Muscle of arm (tissue), 1 donor: ENCODE measurements at regions not wholly inside any gene's neighbourhood (a gene's known extent, or its start where the extent isn't known, plus 50 kb on each side); places are given as distances from the start of the nearest gene placed in this dataset.
"Not testable (repeated sequence)": the region's sequence is repeated elsewhere in the genome, so short reads cannot be mapped to it uniquely, and the experiment has no call there.

ENCODE experiments used
- DNase-seq: peaks from one replicate; pipeline ENCODE4 v3.0.0-alpha.2; 2013

GRCh38 chr11:95435628-95436353, 204.8 kb upstream of the SESN3 start:
- no peak for DNase-seq

- DNase-seq = no peak
These were observed 204.2 kb upstream of the SESN3 start for GRCh38 chr11:95435192-95435591.

- DNase-seq = no peak
These were observed 203.6 kb upstream of the SESN3 start for GRCh38 chr11:95434489-95435057.

- no peak for DNase-seq
These were observed 203.0 kb upstream of the SESN3 start for GRCh38 chr11:95434009-95434408.

GRCh38 chr11:95432714-95433503, 201.9 kb upstream of the SESN3 start:
- no peak for DNase-seq

GRCh38 chr11:95429376-95429907, 198.4 kb upstream of the SESN3 start:
- DNase-seq = no peak

GRCh38 chr11:95426823-95427462, 195.9 kb upstream of the SESN3 start:
- DNase-seq = no peak

- no peak for DNase-seq
These were observed 188.9 kb upstream of the SESN3 start for GRCh38 chr11:95419915-95420314.

- no peak for DNase-seq
These were observed 187.9 kb upstream of the SESN3 start for GRCh38 chr11:95418916-95419315.

GRCh38 chr11:95417832-95418231, 186.8 kb upstream of the SESN3 start:
- DNase-seq = no peak

GRCh38 chr11:95415837-95416304, 184.9 kb upstream of the SESN3 start:
- DNase-seq = no peak

GRCh38 chr11:95414217-95414616, 183.2 kb upstream of the SESN3 start:
- DNase-seq = no peak

- no peak for DNase-seq
These were observed 182.8 kb upstream of the SESN3 start for GRCh38 chr11:95413761-95414160.

GRCh38 chr11:95413021-95413420, 182.0 kb upstream of the SESN3 start:
- no peak for DNase-seq

- DNase-seq = no peak
These were observed 181.1 kb upstream of the SESN3 start for GRCh38 chr11:95412074-95412473.

GRCh38 chr11:95410707-95411106, 179.7 kb upstream of the SESN3 start:
- not testable (repeated sequence) for DNase-seq

- no peak for DNase-seq
These were observed 175.3 kb upstream of the SESN3 start for GRCh38 chr11:95406271-95406670.

- DNase-seq = no peak
These were observed 173.4 kb upstream of the SESN3 start for GRCh38 chr11:95404370-95404769.

- DNase-seq = no peak
These were observed 167.6 kb upstream of the SESN3 start for GRCh38 chr11:95398437-95399112.

- no peak for DNase-seq
These were observed 161.6 kb upstream of the SESN3 start for GRCh38 chr11:95392644-95393043.

GRCh38 chr11:95389427-95389826, 158.4 kb upstream of the SESN3 start:
- DNase-seq = no peak

GRCh38 chr11:95388086-95388485, 157.1 kb upstream of the SESN3 start:
- DNase-seq = no peak
